ENCODE measurements at regions not wholly inside any gene's neighbourhood (a gene's known extent, or its start where the extent isn't known, plus 50 kb on each side); places are given as distances from the start of the nearest gene placed in this dataset.

GRCh38 chr15:29473621-29474105 lies 204.0 kb upstream of the NSMCE3 start:
- TF ChIP-seq CTCF (IDR thresholded peaks at IDR 0.05; ENCODE audit: low read depth, low read length, missing control alignments), result no peak
- no peak overlapping the region for H3K4me3 ChIP-seq (replicated peaks; ENCODE audit: low read depth, low read length)
- no peak for DNase-seq (ENCODE audit: extremely low read depth, low read depth)

- DNase-seq (ENCODE audit: extremely low read depth, low read depth), result no peak
- no peak overlapping the region for H3K4me3 ChIP-seq (replicated peaks; ENCODE audit: low read depth, low read length)
- TF ChIP-seq CTCF (IDR thresholded peaks at IDR 0.05; ENCODE audit: low read depth, low read length, missing control alignments), result no peak
Observed at GRCh38 chr15:29472901-29473445, 203.4 kb upstream of the NSMCE3 start.

- no peak for TF ChIP-seq CTCF (IDR thresholded peaks at IDR 0.05; ENCODE audit: low read depth, low read length, missing control alignments)
- no peak for DNase-seq (ENCODE audit: extremely low read depth, low read depth)
Observed at GRCh38 chr15:29471757-29472156, 202.1 kb upstream of the NSMCE3 start.

GRCh38 chr15:29471306-29471705 lies 201.7 kb upstream of the NSMCE3 start:
- no peak for TF ChIP-seq CTCF (IDR thresholded peaks at IDR 0.05; ENCODE audit: low read depth, low read length, missing control alignments)
- H3K4me3 ChIP-seq (replicated peaks; ENCODE audit: low read depth, low read length), result no peak overlapping the region
- no peak for DNase-seq (ENCODE audit: extremely low read depth, low read depth)

More at GRCh38 chr15:29471757-29472156, 202.1 kb upstream of the NSMCE3 start:
- H3K4me3 ChIP-seq (replicated peaks; ENCODE audit: low read depth, low read length), result no peak overlapping the region

- no peak for DNase-seq (ENCODE audit: extremely low read depth, low read depth)
- no peak for TF ChIP-seq CTCF (IDR thresholded peaks at IDR 0.05; ENCODE audit: low read depth, low read length, missing control alignments)
- H3K4me3 ChIP-seq (replicated peaks; ENCODE audit: low read depth, low read length), result no peak overlapping the region
Observed at GRCh38 chr15:29470794-29471193, 201.2 kb upstream of the NSMCE3 start.

GRCh38 chr15:29470311-29470710 lies 200.7 kb upstream of the NSMCE3 start:
- DNase-seq (ENCODE audit: extremely low read depth, low read depth), result no peak
- no peak for TF ChIP-seq CTCF (IDR thresholded peaks at IDR 0.05; ENCODE audit: low read depth, low read length, missing control alignments)
- no peak overlapping the region for H3K4me3 ChIP-seq (replicated peaks; ENCODE audit: low read depth, low read length)

- no peak for TF ChIP-seq CTCF (IDR thresholded peaks at IDR 0.05; ENCODE audit: low read depth, low read length, missing control alignments)
- DNase-seq (ENCODE audit: extremely low read depth, low read depth), result no peak
- no peak overlapping the region for H3K4me3 ChIP-seq (replicated peaks; ENCODE audit: low read depth, low read length)
Observed at GRCh38 chr15:29468899-29469298, 199.3 kb upstream of the NSMCE3 start.
